ENCODE measurements at regions not wholly inside any gene's neighbourhood (a gene's known extent, or its start where the extent isn't known, plus 50 kb on each side); places are given as distances from the start of the nearest gene placed in this dataset.

DNA sequence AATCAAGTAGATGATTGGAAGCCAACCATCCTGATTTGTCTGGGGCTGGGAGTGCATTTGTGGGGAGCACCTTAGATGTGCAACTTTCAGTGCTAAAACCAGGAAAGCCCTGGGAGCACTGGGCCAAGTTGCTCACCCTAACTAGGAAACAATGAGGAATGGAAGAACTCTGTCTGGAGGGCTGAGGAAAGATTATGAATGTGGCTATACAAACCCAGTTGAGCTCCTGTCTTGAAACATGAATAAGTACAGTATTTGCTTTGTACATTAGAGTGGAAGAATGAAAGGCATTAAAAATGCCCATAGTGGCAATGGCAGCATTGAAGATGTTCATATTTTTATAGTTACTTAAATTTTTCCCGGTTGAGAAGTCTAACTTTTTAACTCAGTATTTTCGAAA, 121.1 kb downstream of the HDGFL1 start:
- TF ChIP-seq, protein P1, sequence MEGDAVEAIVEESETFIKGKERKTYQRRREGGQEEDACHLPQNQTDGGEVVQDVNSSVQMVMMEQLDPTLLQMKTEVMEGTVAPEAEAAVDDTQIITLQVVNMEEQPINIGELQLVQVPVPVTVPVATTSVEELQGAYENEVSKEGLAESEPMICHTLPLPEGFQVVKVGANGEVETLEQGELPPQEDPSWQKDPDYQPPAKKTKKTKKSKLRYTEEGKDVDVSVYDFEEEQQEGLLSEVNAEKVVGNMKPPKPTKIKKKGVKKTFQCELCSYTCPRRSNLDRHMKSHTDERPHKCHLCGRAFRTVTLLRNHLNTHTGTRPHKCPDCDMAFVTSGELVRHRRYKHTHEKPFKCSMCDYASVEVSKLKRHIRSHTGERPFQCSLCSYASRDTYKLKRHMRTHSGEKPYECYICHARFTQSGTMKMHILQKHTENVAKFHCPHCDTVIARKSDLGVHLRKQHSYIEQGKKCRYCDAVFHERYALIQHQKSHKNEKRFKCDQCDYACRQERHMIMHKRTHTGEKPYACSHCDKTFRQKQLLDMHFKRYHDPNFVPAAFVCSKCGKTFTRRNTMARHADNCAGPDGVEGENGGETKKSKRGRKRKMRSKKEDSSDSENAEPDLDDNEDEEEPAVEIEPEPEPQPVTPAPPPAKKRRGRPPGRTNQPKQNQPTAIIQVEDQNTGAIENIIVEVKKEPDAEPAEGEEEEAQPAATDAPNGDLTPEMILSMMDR (IDR thresholded peaks at IDR 0.05) = no peak
- TF ChIP-seq POLR2A (IDR thresholded peaks at IDR 0.05) = no peak

Measured in right lobe of liver (tissue), 4 donors.